HEK293 (cell line): ENCODE measurements at regions not wholly inside any gene's neighbourhood (a gene's known extent, or its start where the extent isn't known, plus 50 kb on each side); places are given as distances from the start of the nearest gene placed in this dataset.

Experiments
- ZFP41 ChIP-seq: fragments of 450-650 bp; formaldehyde crosslinking; IDR thresholded peaks from 2 replicates; pipeline ENCODE4 v1.5.1; 2016; ENCODE audit warnings: missing biosample characterization, missing genetic modification characterization, borderline replicate concordance
- ZNF274 ChIP-seq, 2 experiments: fragments of 200-500 bp in 1 of 2; fragments of 450-650 bp in 1 of 2; sonication (Bioruptor generic) in 1 of 2; formaldehyde crosslinking in 1 of 2; IDR thresholded peaks; 2 replicates each; pipeline versions ENCODE4 v1.5.1 to v1.6.1; 2014 to 2016; ENCODE audit warnings: borderline replicate concordance in 1 of 2, inconsistent platforms in 1 of 2, low read length in 1 of 2, missing biosample characterization in 1 of 2, missing genetic modification characterization in 1 of 2
- ZNF629 ChIP-seq: fragments of 450-650 bp; formaldehyde crosslinking; IDR thresholded peaks from 2 replicates; pipeline ENCODE4 v1.5.1; 2017; ENCODE audit warnings: missing biosample characterization, missing genetic modification characterization
- TF ChIP-seq, protein P1 (sequence below): fragments of 450-650 bp; formaldehyde crosslinking; IDR thresholded peaks from 2 replicates; pipeline ENCODE4 v1.5.1; 2016; ENCODE audit warnings: missing biosample characterization, missing genetic modification characterization
- TF ChIP-seq, protein P2 (sequence below): fragments of 450-650 bp; formaldehyde crosslinking; IDR thresholded peaks from 2 replicates; pipeline ENCODE4 v1.5.1; 2016; ENCODE audit warnings: missing biosample characterization, missing genetic modification characterization
- TF ChIP-seq, protein P3 (sequence below): fragments of 450-650 bp; formaldehyde crosslinking; IDR thresholded peaks from 2 replicates; pipeline ENCODE4 v1.5.1; 2016; ENCODE audit warnings: missing biosample characterization, missing genetic modification characterization

DNA sequence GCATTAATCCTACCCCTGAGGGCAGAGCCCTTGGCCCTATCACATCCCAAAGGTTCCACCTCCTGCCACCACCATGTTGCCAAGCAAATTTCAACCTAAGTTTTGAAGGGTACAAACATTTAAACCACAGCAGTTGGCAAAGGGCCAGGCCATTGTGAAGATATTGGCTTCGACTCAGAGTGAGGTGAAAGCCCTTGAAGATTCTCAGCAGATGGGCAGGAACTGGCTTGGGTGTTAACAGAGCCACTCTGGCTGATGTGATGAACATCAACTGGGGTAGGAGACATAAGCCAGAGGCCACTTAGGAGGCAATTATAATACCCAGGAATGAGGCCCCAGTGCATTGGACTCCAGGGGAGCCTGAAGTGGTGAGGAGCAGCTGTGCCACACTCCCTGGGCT is 207.7 kb upstream of the KAZN start:
- TF ChIP-seq, protein P1, sequence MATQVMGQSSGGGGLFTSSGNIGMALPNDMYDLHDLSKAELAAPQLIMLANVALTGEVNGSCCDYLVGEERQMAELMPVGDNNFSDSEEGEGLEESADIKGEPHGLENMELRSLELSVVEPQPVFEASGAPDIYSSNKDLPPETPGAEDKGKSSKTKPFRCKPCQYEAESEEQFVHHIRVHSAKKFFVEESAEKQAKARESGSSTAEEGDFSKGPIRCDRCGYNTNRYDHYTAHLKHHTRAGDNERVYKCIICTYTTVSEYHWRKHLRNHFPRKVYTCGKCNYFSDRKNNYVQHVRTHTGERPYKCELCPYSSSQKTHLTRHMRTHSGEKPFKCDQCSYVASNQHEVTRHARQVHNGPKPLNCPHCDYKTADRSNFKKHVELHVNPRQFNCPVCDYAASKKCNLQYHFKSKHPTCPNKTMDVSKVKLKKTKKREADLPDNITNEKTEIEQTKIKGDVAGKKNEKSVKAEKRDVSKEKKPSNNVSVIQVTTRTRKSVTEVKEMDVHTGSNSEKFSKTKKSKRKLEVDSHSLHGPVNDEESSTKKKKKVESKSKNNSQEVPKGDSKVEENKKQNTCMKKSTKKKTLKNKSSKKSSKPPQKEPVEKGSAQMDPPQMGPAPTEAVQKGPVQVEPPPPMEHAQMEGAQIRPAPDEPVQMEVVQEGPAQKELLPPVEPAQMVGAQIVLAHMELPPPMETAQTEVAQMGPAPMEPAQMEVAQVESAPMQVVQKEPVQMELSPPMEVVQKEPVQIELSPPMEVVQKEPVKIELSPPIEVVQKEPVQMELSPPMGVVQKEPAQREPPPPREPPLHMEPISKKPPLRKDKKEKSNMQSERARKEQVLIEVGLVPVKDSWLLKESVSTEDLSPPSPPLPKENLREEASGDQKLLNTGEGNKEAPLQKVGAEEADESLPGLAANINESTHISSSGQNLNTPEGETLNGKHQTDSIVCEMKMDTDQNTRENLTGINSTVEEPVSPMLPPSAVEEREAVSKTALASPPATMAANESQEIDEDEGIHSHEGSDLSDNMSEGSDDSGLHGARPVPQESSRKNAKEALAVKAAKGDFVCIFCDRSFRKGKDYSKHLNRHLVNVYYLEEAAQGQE (tag by site-specific recombination) = no peak
- TF ChIP-seq ZNF629 = no peak
- TF ChIP-seq, protein P2, sequence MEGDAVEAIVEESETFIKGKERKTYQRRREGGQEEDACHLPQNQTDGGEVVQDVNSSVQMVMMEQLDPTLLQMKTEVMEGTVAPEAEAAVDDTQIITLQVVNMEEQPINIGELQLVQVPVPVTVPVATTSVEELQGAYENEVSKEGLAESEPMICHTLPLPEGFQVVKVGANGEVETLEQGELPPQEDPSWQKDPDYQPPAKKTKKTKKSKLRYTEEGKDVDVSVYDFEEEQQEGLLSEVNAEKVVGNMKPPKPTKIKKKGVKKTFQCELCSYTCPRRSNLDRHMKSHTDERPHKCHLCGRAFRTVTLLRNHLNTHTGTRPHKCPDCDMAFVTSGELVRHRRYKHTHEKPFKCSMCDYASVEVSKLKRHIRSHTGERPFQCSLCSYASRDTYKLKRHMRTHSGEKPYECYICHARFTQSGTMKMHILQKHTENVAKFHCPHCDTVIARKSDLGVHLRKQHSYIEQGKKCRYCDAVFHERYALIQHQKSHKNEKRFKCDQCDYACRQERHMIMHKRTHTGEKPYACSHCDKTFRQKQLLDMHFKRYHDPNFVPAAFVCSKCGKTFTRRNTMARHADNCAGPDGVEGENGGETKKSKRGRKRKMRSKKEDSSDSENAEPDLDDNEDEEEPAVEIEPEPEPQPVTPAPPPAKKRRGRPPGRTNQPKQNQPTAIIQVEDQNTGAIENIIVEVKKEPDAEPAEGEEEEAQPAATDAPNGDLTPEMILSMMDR = no peak
- no peak for TF ChIP-seq ZFP41
- TF ChIP-seq, protein P3, sequence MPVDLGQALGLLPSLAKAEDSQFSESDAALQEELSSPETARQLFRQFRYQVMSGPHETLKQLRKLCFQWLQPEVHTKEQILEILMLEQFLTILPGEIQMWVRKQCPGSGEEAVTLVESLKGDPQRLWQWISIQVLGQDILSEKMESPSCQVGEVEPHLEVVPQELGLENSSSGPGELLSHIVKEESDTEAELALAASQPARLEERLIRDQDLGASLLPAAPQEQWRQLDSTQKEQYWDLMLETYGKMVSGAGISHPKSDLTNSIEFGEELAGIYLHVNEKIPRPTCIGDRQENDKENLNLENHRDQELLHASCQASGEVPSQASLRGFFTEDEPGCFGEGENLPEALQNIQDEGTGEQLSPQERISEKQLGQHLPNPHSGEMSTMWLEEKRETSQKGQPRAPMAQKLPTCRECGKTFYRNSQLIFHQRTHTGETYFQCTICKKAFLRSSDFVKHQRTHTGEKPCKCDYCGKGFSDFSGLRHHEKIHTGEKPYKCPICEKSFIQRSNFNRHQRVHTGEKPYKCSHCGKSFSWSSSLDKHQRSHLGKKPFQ (tag by site-specific recombination) = no peak
- no peak for TF ChIP-seq ZNF274 (IDR thresholded peaks at IDR 0.05; ENCODE audit: low read length)
- TF ChIP-seq ZNF274 (tag by site-specific recombination; IDR thresholded peaks at IDR 0.05; ENCODE audit: borderline replicate concordance) = no peak
